Stimulated activated naive CD4-positive, alpha-beta T cell (primary cell): ENCODE measurements at regions not wholly inside any gene's neighbourhood (a gene's known extent, or its start where the extent isn't known, plus 50 kb on each side); places are given as distances from the start of the nearest gene placed in this dataset.

ENCODE experiments used
- DNase-seq, 6 experiments: peaks; one replicate each; lab custom pipeline; 2025; lab: John Stamatoyannopoulos, UW

DNA sequence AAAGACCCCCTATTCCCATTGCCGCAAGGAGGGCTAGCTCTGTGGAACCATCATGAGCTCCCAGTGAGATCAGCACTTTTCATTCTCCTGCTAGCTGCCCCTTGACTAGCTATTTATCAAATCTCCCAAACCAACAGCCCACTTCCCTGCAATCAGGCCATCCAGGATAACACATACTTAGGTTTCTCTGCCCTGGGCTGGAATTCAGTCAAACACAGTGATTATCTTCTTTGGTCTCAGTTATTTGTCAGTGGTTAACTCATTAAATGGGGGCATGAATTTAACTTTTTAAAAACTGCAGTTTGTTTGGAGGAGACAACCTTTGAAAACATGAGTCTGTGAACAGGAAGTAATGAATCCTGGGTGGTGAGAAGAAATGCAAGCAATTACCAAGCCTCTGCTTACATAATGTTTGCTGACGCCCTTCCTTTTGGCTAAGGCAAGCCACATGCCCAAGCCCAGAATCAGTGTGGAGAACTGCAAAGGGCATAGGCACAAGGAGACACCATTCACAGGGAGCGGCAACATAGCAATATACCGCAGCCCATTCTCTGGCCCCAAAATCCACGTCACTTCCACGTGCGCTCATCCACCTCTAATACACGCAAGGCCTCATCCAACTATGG, 275.0 kb downstream of the DRD1 start:
- no peak for DNase-seq

DNA sequence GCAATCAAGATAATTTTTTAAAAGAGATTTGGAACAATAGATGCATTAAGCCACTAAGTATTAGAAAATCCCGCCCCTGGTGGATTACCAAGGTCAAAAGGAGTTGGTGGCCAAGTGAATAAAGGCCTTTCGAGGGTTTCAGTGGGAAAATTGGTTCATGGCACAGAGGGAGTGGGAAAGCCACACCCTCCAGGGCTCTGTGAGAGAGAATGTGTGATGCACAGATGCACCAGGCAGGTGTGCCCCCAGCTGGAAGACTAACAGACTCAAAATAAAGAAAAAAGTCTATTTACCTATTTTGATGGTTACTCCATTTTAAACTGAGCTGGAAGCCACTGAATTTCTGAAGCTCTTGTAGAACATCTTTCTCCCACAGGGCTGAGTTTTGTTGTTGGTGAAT, 278.0 kb downstream of the DRD1 start:
- DNase-seq, result no peak

DNA sequence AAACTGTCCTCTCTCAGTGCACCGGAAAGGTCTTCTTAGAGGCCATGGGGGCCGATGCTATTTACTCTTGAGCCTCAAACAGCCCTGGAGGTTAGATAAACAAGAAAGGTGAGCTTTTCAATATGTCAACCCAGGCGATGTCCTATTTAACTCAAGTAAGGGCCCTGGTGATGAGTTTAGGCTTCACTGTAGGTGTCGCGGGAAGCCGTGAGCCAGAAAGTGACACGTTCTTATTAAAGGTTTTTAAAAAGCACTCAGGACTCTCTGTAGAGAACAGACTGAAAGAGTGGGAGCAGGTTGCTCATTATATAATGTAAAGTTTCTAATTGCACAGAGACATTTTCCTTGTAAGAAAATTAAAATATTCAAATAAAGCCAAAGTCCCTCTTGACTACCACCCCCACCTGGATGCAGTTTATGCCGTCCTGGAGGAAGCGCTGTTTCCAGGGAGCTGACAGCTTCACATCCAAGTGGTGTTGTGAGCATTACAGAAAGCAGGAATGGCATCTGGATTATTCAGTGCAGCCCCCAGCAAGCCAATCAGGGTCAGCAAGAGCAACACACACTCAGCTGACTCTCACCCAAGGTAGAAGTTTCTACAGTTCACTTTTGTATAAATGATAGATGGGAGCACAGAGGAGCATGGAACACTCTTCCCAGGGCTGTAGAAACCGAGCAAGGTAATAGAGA, 280.3 kb downstream of the DRD1 start:
- no peak for DNase-seq

- DNase-seq, result no peak
These were observed 281.9 kb downstream of the DRD1 start for GRCh38 chr5:175162036-175162435.

GRCh38 chr5:175159956-175160355, 284.0 kb downstream of the DRD1 start:
- DNase-seq, result no peak

DNA sequence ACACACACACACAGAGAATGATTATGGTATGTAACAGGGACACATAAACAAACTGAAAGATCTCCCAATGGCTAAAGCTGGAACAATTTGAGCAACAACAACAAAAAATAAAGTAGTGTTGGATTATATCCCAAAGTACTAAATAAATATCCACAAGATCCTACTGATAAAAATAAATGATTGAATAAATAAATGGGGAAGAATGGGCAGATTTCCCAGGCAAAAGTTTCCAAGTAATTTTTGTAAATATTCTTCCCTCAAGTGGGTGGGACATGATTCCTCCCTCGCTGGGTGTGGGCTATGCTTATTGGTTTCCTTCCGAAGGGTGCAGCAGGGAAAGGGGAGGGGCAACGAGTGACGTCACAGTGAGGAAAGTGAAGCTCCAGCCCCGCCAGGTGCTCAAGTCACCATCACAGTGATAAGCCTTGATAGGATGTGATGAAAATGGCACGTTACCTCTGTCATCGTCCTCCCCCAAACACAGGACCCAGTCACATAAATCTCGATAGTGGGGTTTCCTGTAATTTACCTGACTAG, 295.3 kb downstream of the DRD1 start:
- DNase-seq, result no peak

DNA sequence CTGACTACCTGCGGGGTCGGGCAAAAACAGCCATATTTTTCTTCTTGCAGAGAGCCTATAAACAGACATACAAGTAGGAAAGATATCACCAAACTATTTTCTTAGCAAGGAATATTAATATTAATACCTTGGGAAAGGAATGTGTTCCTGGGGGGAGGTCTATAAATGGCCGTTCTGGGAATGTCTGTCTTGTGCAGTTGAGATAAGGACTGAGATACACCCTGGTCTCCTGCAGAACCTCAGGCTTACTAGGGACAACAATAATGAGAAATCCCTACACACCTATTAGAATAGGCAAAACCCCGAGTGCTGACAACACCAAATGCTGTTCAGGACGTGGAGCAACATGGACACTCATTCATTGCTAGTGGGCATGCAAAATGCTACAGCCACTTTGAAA, 297.2 kb downstream of the DRD1 start:
- no peak for DNase-seq

- DNase-seq, result no peak
These were observed 302.6 kb downstream of the DRD1 start for GRCh38 chr5:175141421-175141820.

DNA sequence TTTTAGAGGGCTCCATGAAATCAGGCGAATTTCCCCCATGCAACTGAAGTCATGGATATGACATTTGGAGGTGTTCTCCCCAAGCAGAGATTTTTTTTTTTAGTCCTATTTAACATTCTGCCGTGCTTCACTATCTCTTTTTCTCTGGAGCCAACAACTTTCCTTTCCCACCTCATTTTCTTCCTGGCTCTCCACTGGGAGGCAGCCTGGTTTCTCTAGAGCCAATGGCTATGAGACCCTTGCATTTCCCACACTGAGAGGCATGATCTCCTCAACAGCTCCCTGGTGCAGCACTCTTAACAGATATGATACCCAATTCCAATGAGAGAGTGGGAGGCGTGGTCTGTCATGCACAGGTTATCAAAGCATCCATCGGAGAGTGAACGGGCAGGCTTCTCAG, 310.8 kb downstream of the DRD1 start:
- no peak for DNase-seq

DNA sequence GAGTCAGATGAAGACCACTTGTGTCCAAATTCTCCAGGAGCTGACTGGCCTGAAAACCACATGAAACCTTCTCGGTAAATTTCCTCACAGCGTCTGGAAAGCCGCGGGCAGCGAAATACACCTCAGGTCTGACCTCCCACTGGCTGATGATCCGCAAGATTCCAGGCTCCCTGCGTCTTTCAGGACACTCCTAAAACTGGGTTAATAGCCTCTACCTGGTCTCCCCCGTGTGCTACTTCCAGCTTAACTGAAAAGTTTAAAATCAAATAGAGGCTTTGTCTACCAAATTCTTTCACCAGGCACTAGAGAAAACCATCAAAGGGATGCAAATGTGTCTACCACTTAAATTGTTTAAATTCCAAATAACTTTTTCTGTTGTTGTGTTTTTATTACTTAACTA, 312.6 kb downstream of the DRD1 start:
- DNase-seq, result no peak

- DNase-seq, result no peak
These were observed 314.4 kb downstream of the DRD1 start for GRCh38 chr5:175129619-175130018.

DNA sequence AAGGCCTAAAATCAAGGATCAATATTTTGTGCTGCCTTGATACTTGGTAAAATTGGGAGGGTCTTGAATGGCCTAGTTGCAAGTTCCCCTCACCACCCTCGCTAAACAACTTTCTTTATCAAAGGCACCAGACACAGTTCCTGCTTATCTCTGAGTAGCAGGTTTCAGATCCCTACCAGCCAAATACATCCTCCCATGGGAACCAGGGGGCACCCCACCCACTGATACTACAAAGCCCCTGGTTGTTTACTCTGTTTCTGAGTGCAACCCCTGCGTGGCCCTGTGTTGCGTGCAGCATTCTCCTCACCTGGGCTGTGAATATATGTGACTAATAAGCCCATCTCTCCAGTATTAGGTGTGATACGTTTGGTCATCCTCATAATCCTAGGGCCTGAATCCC, 314.9 kb downstream of the DRD1 start:
- no peak for DNase-seq

DNA sequence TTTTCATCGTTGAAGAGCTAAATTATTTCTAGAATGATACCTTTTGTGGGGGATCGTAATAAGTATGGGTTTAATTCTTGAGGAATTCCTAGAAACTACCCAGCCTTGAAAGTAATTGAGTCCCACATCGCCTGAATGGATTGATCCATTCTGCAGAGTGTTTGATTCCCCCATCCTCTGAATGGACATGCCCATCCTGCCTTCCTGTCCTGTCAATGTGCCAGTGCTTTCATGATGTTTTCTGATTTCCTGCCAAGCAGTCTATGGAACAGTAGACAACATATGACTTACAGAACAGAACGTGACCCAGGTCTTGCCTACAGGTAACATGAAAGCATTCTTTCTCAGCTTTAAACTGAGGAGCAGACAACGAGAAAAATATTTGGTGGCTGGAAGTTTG, 319.2 kb downstream of the DRD1 start:
- no peak for DNase-seq

DNA sequence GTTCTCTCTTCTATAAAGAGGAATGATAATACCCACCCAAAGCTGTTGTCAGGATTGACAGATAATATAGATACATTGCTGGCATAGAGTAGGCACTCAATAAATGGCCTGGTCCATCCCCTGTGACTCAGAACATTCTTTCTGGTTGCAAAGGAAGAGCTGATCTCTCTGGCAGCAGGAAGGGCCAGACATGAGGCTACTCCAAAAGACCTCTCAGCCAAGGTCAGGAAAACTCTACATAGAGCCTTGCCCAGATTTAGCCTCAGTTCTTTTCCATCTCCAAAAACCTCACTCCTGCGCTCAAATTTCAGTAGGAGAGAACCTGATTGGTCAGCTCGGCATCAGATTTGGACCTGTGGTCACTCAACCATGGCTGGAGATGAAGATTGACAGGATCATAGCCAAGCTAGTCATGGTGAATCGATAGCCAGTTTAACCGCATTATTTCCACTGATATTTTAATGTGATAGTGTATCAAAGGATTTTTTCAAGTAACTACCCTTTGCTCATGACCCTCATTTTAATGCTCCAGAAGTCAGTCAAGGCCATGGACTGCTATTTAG, 319.6 kb downstream of the DRD1 start:
- DNase-seq, result no peak

- DNase-seq, result no peak
These were observed 320.4 kb downstream of the DRD1 start for GRCh38 chr5:175123542-175123941.

- DNase-seq, result no peak
These were observed 322.5 kb downstream of the DRD1 start for GRCh38 chr5:175121457-175121856.

DNA sequence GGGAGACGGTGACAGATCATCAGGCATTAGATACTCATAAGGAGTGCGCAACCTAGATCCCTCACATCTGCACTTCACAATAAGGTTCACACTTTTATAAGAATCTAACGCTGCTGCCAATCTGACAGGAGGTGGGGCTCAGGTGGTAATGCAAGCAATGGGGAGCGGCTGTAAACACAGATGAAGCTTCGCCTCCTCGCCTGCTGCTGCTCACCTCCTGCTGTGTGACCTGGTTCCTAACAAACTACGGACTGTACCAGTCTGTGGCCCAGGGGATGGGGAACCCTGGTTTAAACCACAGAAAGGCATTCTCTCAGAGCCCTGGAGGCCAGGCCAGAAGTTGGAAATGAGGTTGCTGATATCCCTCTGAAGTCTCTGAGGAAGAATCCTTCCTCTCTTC, 323.6 kb downstream of the DRD1 start:
- DNase-seq, result no peak

GRCh38 chr5:175118700-175119309, 325.2 kb downstream of the DRD1 start:
- DNase-seq, result no peak

GRCh38 chr5:175116466-175117048, 327.4 kb downstream of the DRD1 start:
- no peak for DNase-seq

DNA sequence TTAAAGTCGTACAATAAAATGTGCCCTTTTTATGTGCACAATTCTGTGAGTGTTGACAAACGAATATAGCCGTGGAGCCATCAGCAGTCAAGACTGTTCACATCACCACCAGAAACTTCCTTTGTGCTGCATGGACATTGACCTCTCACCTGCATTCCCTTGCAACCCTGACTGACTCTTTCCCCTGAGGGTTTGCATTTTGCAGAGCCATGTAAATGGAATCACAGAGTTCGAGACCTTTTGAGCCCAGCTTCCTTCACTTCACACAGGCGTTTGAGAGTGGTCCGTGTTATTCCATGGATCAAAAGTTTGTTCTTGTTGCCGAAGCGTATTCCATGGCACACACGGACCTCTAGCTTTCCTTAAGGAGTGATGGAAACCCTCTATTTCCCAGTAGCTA, 328.2 kb downstream of the DRD1 start:
- DNase-seq, result no peak

DNA sequence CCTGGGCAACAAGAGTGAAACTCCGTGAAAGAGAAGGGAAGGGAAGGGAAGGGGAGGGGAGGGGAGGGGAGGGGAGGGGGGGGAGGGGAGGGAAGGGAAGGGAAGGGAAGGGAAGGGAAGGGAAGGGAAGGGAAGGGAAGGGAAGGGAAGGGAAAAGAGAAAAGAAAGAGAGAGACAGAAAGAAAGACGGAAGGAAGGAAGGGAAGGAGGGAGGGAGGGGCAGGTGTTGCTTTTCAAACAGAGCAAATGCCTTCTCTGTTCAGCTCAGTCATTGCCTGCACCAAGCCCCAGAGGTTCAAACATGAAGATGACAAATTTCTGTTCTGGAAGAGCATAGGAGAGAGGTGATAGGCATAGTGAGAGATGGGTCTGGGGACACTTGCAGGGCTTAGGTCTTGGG, 330.0 kb downstream of the DRD1 start:
- no peak for DNase-seq

DNA sequence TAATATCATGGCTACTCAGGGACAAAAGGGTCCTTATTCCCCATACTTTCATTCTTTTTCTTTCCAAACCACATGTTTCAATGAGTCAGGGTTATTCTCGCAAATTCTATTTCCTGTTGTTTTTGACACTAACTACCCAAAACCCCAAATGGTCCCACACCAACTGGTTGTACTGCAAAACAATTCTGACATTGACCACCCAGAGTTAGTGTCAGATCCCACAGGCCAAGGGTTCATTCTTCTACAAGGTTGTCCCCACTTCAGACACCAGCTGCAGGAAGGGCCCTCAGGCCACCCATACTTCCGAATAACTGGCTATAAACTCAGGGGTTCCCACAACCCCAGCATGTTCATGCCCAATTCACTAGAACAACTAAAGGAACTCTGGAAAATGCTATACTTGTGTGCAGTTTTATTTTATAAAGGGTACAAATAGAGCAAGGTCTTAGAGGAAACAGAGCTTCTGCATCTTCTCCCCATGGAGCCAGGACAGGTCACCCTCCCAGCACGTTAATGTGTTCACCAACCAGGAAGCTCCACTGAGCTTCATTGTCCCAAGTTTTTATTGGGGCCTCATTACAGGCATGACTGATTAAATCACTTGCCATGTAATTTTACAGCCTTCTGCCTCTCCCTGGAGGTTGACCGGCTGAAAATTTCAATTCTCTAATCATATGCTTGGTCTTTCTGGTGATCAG, 334.8 kb downstream of the DRD1 start:
- no peak for DNase-seq
